CD4-positive, alpha-beta T cell treated with Interleukin-12 subunit alpha and Interleukin-12 subunit beta, for 1 hour (primary cell): ENCODE measurements at regions not wholly inside any gene's neighbourhood (a gene's known extent, or its start where the extent isn't known, plus 50 kb on each side); places are given as distances from the start of the nearest gene placed in this dataset.
"Not testable (repeated sequence)": the region's sequence is repeated elsewhere in the genome, so short reads cannot be mapped to it uniquely, and the experiment has no call there.

Experiments
- DNase-seq: peaks from one replicate; pipeline ENCODE4 v3.0.0-alpha.2; 2020

GRCh38 chr1:195012995-195013394 lies 1595.2 kb downstream of the KCNT2 start:
- DNase-seq = no peak

DNA sequence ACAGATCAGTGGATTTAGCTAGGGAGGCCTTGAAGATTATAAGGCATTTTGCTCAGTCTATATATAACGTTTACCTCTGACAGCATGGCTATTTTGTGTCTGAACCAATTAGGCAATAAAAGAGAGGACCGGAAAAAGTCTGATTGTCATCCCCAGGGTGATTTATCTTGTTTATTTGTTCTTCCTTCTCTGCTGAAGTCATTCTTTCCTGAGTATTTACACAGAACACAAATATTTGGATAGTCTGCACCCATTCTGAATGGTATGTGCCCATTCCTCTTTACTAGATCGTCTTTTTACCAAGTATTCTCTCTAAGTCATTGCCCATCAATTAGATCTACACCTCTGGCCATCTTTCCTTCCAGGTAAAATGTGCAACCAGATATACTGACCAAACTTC lies 1602.9 kb downstream of the KCNT2 start:
- DNase-seq = no peak

GRCh38 chr1:194990483-194990882 lies 1617.8 kb downstream of the KCNT2 start:
- DNase-seq = no peak

- DNase-seq = no peak
Measured at GRCh38 chr1:194975913-194976312, 1632.3 kb downstream of the KCNT2 start.

DNA sequence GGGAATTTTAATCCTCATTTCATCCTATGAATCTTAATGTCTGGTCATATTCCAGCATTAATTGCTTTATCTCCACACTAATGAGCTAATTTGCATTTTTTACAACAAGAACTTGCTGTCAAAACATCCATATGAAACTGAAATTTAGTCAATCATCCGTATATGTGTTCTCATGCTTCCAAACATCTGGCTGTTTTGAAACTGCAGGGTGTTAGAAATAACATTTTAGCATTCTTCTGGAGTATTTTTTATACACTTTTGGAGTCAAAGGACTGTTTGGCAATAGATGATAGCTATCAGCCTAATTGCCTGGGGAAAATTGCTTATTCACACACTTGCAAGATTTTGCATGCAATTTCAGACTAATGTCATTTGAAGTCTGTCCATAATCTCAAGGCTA lies 1639.3 kb downstream of the KCNT2 start:
- DNase-seq = no peak

DNA sequence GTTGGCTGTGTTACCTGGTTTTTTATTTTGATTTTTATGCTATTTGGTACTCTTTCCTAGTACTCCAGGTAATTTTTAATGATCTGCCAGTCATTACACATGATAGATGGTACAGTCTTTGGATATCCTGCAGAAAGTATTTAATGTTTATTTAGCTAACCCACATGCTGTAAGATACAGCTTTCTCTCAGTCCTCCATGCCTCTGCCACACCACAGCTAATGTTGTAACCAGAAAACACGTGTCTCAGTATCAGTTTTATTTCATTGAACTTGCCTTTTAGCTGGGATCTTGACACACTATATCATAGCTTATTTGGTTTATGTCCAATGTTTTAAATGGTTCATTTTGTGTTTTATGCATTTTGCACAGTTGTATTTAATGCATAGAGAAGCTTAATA lies 1648.4 kb downstream of the KCNT2 start:
- DNase-seq = no peak

DNA sequence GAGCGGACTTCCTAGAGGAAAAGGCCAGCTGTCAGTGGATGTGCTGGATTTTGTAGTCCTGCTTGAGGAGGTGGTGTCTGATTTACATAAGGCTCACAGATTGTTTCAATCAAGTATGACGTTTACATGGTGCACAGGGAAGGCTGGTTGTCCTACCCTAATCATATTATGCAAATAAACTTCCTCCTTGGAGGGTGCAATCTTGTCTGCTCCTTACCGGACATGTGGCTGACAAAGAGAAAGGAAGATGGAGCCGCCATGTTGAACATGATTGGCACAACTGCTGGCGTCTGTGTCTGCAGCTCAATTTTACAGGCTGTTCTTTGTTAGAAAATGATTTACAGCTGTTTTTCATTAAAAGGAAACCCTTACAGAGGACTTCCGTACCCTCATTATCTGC lies 1656.1 kb downstream of the KCNT2 start:
- DNase-seq = no peak

- no peak for DNase-seq
Measured at GRCh38 chr1:194950584-194950983, 1657.7 kb downstream of the KCNT2 start.

GRCh38 chr1:194940336-194941030 lies 1667.8 kb downstream of the KCNT2 start:
- no peak for DNase-seq

DNA sequence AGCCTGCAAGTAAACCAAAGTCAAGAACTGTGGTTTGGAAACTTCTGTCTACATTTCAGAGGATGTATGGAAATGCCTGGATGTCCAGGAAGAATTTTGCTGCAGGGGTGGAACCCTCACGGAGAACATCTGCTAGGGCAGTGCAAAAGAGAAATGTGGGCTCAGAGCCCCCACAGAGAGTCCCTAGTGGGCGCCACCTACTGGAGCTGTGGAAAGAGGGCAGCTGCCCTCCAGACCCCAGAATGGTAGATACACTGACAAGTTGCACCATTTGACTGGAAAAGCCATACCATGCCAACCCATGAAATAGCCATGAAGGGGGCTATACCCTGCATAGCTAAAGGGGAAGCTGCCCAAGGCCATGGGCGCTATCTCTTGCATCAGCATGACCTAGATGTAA lies 1672.4 kb downstream of the KCNT2 start:
- no peak for DNase-seq

- DNase-seq = no peak
Measured at GRCh38 chr1:194931166-194931565, 1677.1 kb downstream of the KCNT2 start.

- no peak for DNase-seq
Measured at GRCh38 chr1:194930132-194930531, 1678.1 kb downstream of the KCNT2 start.

GRCh38 chr1:194929357-194929756 lies 1678.9 kb downstream of the KCNT2 start:
- no peak for DNase-seq

DNA sequence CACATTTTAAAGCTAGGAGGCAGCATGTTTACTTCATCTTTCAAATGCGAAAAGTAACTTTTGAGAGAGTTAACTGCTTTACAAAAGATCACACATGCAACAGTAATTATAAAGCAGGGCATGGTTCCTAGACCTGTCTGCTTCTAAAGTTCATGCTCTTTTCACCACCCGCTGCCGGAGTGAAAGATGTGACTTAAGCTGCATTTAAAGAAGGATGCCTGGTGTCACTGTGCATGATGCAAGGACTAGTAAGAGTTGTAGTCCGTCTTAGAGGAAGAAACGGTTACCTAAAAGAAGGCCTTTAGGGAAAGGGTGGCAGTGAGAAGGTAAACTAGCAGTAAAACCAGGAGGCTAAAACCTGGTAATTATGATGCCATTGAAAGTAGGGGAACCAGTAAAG lies 1689.1 kb downstream of the KCNT2 start:
- no peak for DNase-seq

DNA sequence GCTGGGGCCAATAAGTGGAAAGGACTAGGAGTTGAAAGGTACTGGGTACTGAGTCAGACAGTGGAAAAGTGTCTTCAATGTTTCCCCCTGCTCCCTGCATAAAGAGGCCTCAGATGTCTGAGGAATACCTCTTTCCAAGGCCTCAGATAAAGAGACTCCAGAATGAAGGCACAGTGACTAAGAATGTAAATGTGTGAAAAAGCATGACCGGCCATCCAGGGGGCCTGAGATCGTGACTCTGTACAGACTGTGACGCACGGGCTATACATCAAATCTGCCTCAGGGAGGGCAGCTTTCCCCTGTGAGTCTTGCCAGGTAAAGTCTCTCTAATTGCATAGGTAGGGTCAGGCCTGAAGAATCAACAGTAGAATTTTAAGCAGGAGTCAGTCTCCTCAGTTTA lies 1690.5 kb downstream of the KCNT2 start:
- no peak for DNase-seq

DNA sequence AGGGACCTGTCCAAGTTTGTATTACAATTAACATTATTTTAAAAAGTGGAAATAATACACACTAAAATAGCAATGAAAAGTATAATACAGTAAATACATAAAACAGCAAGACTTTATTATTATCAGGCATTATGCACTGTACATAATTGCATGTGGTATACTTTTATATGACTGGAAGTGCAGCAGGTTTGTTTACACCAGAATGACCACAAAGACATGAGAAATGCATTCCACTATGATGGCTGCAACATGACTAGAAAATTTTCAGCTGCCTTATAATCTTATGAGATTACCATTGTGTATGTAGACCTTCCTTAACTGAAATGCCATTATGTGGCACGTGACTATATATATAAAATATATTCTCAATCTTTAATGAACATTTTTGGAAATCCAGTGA lies 1699.6 kb downstream of the KCNT2 start:
- DNase-seq = no peak

DNA sequence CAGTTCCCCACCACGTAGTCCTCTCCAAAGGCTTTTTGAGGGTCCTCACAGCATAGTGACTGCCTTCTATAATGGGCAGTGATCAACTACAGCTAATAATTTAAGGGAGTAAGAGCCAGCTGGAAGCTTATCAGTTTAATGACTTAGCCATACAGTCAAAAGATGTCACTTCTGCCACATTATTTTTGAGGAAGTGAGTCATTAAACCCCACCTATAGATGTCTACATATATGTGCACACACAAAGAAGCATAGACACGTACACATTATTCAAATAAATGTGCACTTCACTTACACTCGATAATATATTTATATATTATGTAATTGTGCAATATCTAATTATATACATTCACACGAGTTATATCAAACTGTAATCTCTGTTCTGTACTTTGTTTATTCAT lies 1704.7 kb downstream of the KCNT2 start:
- no peak for DNase-seq

- no peak for DNase-seq
Measured at GRCh38 chr1:194889310-194889709, 1702.9 kb upstream of the B3GALT2 start.

DNA sequence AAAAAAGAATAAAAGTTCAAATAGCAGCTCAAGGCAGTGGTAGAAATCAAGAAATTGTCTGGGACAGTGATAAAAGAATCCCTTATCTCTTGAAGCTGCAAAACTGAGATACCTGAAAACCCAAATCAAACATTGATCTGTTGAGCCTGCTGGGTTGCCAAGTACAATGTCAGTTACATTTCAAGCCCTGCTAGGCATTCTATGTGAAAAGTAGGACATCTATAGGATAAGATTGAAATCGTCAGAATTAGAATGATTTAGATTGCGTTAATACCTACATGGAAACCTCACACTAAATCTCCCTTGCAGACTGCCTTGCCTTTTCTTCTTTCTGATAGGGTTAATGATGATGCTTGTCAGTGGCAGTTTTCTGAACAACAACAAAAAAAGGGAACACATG lies 1684.4 kb upstream of the B3GALT2 start:
- DNase-seq = no peak

DNA sequence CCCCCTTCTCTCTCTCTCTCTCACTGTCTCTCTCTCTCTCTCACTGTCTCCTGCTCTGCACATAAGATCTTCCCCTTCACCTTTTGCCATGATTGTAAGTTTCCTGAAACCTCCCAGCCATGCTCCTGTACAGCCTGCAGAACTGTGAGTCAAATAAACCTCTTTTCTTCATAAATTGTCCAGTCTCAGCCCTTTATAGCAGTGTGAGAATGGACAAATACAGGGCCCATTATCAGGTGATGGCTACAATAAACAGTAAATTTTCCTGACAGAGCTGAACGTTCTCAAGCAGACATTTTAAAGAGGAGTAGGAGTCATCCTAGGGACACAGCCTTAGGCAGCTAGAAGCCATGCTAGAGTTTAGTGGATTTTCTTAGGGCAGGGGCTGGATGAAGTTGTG lies 1679.7 kb upstream of the B3GALT2 start:
- no peak for DNase-seq

GRCh38 chr1:194865383-194865782 lies 1679.0 kb upstream of the B3GALT2 start:
- DNase-seq = no peak

DNA sequence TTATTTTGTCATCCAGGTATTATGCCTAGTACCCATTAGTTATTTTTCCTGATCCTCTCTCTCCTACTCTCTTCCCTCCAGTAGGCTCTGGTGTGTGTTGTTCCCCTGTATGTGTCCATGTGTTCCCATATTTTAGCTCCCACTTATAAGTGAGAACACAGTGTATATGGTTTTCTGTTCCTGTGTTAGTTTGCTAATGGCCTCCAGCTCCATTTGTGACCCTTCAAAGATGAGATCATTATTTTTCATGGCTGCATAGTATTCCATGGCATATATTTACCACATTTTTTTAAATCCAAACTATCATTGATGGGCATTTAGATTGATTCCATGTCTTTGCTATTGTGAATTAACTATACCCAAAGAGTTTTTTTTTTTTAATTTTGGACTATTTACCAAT lies 1675.7 kb upstream of the B3GALT2 start:
- no peak for DNase-seq

GRCh38 chr1:194860248-194861201 lies 1674.1 kb upstream of the B3GALT2 start:
- DNase-seq = no peak

DNA sequence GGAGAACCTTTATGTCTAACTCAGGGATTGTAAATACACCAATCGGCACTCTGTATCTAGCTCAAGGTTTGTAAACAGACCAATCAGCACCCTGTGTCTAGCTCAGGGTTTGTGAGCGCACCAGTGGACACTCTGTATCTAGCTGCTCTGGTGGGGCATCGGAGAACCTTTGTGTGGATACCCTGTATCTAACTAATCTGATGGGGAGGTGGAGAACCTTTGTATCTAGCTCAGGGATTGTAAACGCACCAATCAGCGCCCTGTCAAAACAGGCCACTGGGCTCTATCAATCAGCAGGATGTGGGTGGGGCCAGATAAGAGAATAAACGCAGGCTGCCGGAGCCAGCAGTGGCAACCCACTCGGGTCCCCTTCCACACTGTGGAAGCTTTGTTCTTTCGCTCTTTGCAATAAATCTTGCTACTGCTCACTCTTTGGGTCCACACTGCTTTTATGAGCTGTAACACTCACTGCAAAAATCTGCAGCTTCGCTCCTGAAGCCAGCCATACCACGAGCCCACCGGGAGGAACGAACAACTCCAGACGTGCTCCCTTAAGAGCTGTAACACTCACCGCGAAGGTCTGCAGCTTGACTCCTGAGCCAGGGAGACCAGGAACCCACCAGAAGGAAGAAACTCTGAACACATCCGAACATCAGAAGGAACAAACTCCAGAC lies 1673.2 kb upstream of the B3GALT2 start:
- DNase-seq = not testable (repeated sequence)
